Lung (tissue), 11 donors: ENCODE measurements at regions not wholly inside any gene's neighbourhood (a gene's known extent, or its start where the extent isn't known, plus 50 kb on each side); places are given as distances from the start of the nearest gene placed in this dataset.

Source experiments
- ATAC-seq: fragments of 200-7000 bp; cut with Tn5 transposase; one replicate; pipeline ENCODE4 v1.9.1; 2020; ENCODE audit warnings: moderate number of reproducible peaks; ENCODE audit not compliant: insufficient read depth, low FRiP score
- DNase-seq, 3 donors: peaks; one replicate each; pipeline ENCODE4 v3.0.0-alpha.2; 2013 to 2017
- H3K27ac ChIP-seq, 2 donors: one replicate each; pipeline ENCODE4 v1.5.1; 2013; ENCODE audit warnings: mild to moderate bottlenecking in 2 of 2, moderate library complexity in 2 of 2, control low read depth in 1 of 2, inconsistent platforms in 1 of 2, low read depth in 1 of 2, low read length in 1 of 2
- H3K27me3 ChIP-seq, 3 donors: one replicate each; pipeline ENCODE4 v1.5.1; 2013; ENCODE audit warnings: low read length in 2 of 3; ENCODE audit not compliant: control insufficient read depth in 3 of 3, insufficient read depth in 3 of 3
- H3K36me3 ChIP-seq, 4 donors: one replicate each; pipeline ENCODE4 v1.5.1; 2013; ENCODE audit warnings: low read length in 4 of 4, mild to moderate bottlenecking in 1 of 4, moderate library complexity in 1 of 4; ENCODE audit not compliant: control insufficient read depth in 4 of 4, insufficient read depth in 4 of 4
- H3K4me1 ChIP-seq, 5 donors: one replicate each; pipeline ENCODE4 v1.5.1; 2013; ENCODE audit warnings: low read length in 5 of 5, mild to moderate bottlenecking in 2 of 5, moderate library complexity in 1 of 5; ENCODE audit not compliant: control insufficient read depth in 5 of 5, insufficient read depth in 5 of 5
- H3K4me3 ChIP-seq: one replicate; pipeline ENCODE4 v1.5.1; 2013; ENCODE audit warnings: mild to moderate bottlenecking, control low read depth, moderate library complexity
- H3K9ac ChIP-seq, 2 donors: one replicate each; pipeline ENCODE4 v1.5.1; 2013; ENCODE audit warnings: low read length in 2 of 2, control low read depth in 1 of 2; ENCODE audit not compliant: insufficient read depth in 1 of 2
- H3K9me3 ChIP-seq, 4 donors: one replicate each; pipeline ENCODE4 v1.5.1; 2013; ENCODE audit warnings: low read length in 3 of 4, mild to moderate bottlenecking in 1 of 4, moderate library complexity in 1 of 4; ENCODE audit not compliant: control insufficient read depth in 4 of 4, insufficient read depth in 3 of 4
- WGBS, 2 donors: extraction: QIAGEN DNeasy Blood & Tissue Kit; methylation state at CpG; one replicate each; pipeline ENCODE4 v1.1.7; 2013; 5-methylcytosine and 5-hydroxymethylcytosine counted together
- TF ChIP-seq, protein P1 (sequence below): IDR thresholded peaks from 2 replicates; pipeline ENCODE4 v1.5.1; 2012; ENCODE audit warnings: mild to moderate bottlenecking; ENCODE audit errors: control extremely low read depth, extremely low read depth
- donor health status: control.
- donor health status: control.
- donor health status: Bipolar disorder and iron deficiency.
- donor health status: healthy.
- donor health status: DM: yes; HTN: yes; CAD: no.

DNA sequence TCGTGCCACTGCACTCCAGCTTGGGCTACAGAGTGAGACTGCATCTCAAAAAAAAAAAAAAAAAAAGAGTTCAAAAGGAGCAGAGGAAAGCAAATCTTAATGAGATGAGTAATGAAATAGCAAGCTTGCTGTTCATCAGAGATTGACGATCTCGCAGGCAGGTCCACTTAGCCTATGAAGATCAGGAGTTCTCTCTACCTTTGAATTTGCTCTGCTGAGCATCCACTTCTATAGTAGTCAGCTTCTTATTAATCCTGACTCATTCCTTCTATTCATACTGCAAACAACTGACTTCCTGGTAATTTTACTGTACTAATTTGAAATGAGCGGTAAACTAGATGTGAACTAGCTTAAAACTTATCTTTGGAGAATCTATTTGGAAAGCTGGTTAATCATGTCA is 1014.6 kb downstream of the GATA3 start:
- DNase-seq, result no peak
- Histone ChIP-seq H3K4me1 (no peaks in the 10 kb centered on the region), H3K4me3 (no peak overlapping the region), H3K9me3 (no peaks in the 10 kb centered on the region), H3K36me3 (no peaks in the 10 kb centered on the region), H3K27me3 (no peaks in the 10 kb centered on the region), H3K9ac (no peak overlapping the region), H3K27ac (no peak overlapping the region)
- TF ChIP-seq, protein P1, sequence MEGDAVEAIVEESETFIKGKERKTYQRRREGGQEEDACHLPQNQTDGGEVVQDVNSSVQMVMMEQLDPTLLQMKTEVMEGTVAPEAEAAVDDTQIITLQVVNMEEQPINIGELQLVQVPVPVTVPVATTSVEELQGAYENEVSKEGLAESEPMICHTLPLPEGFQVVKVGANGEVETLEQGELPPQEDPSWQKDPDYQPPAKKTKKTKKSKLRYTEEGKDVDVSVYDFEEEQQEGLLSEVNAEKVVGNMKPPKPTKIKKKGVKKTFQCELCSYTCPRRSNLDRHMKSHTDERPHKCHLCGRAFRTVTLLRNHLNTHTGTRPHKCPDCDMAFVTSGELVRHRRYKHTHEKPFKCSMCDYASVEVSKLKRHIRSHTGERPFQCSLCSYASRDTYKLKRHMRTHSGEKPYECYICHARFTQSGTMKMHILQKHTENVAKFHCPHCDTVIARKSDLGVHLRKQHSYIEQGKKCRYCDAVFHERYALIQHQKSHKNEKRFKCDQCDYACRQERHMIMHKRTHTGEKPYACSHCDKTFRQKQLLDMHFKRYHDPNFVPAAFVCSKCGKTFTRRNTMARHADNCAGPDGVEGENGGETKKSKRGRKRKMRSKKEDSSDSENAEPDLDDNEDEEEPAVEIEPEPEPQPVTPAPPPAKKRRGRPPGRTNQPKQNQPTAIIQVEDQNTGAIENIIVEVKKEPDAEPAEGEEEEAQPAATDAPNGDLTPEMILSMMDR, result no peak
- ATAC-seq, result no peak
- 91 to 92% methylated on average over 4 of the region's 4 CpGs for WGBS, 2 donors

GRCh38 chr10:9075420-9075819 is 1020.9 kb downstream of the GATA3 start:
- Histone ChIP-seq H3K27ac (no peak overlapping the region), H3K4me1 (no peaks in the 10 kb centered on the region), H3K4me3 (no peak overlapping the region), H3K9me3 (no peaks in the 10 kb centered on the region), H3K9ac (no peak overlapping the region), H3K36me3 (no peaks in the 10 kb centered on the region), H3K27me3 (no peaks in the 10 kb centered on the region)
- TF ChIP-seq, protein P1, result no peak
- ATAC-seq, result no peak
- DNase-seq, result no peak
- WGBS, 2 donors, result 72 to 80% methylated on average over 1 of the region's 1 CpG

- ATAC-seq (no peak), DNase-seq (no peak)
- H3K9ac ChIP-seq, result no peak overlapping the region
- 64 to 87% methylated on average over 2 of the region's 2 CpGs for WGBS, 2 donors
- TF ChIP-seq, protein P1, result no peak
- no peaks in the 10 kb centered on the region for H3K4me1 ChIP-seq
- no peaks in the 10 kb centered on the region for H3K27me3 ChIP-seq
- H3K9me3 ChIP-seq, result no peaks in the 10 kb centered on the region
- no peak overlapping the region for H3K4me3 ChIP-seq
- H3K27ac ChIP-seq, result no peak overlapping the region
- no peaks in the 10 kb centered on the region for H3K36me3 ChIP-seq
Measured at GRCh38 chr10:9076066-9076465, 1021.6 kb downstream of the GATA3 start.

DNA sequence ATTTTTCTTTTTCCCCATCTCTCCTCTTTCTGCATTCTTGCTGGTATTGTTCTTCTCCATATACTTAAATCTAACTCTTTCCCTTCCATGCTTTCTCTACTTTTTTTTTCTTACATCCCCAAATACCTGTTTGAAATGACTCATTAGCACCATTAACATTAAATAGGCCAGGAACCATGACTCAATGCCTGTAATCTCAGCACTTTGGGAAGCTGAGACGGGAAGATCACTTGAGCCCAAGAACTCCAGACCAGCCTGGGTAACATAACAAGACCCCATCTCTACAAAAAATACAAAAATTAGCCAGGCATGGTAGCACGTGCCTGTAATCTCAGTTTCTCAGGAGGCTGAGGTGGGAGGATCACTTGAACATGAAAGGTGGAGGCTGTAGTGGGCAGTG is 1026.8 kb downstream of the GATA3 start:
- ATAC-seq, result no peak
- 70 to 90% methylated on average over 2 of the region's 2 CpGs for WGBS, 2 donors
- no peak overlapping the region for H3K27ac ChIP-seq
- peaks cover 0 to 3% (median 0%) of the 10 kb centered on the region in 4 donors for H3K9me3 ChIP-seq
- no peaks in the 10 kb centered on the region for H3K4me1 ChIP-seq
- H3K9ac ChIP-seq, result no peak overlapping the region
- H3K36me3 ChIP-seq, result no peaks in the 10 kb centered on the region
- H3K4me3 ChIP-seq, result no peak overlapping the region
- no peaks in the 10 kb centered on the region for H3K27me3 ChIP-seq
- no peak for DNase-seq
- TF ChIP-seq, protein P1, result no peak
